Trophoblast cell (in vitro differentiated cells and primary cell): ENCODE measurements at regions not wholly inside any gene's neighbourhood (a gene's known extent, or its start where the extent isn't known, plus 50 kb on each side); places are given as distances from the start of the nearest gene placed in this dataset.

Experiments
- DNase-seq, 2 donors: peaks; one replicate each; pipeline ENCODE4 v3.0.0-alpha.2; 2016
- H2AFZ ChIP-seq: 2 replicates; pipeline ENCODE4 v1.6.1; 2013; ENCODE audit warnings: low read length, moderate library complexity, mild to moderate bottlenecking; ENCODE audit not compliant: insufficient read depth, poor library complexity
- H2AK5ac ChIP-seq: 2 replicates; pipeline ENCODE4 v1.6.1; 2013; ENCODE audit warnings: mild to moderate bottlenecking, low read length
- H2BK120ac ChIP-seq: 2 replicates; pipeline ENCODE4 v1.6.1; 2013; ENCODE audit warnings: low read length, mild to moderate bottlenecking, moderate library complexity; ENCODE audit not compliant: insufficient read depth, poor library complexity
- H2BK12ac ChIP-seq: 2 replicates; pipeline ENCODE4 v1.6.1; 2013; ENCODE audit warnings: mild to moderate bottlenecking, low read length, moderate library complexity
- H2BK5ac ChIP-seq: 2 replicates; pipeline ENCODE4 v1.6.1; 2013; ENCODE audit warnings: low read length, low read depth, moderate library complexity, mild to moderate bottlenecking; ENCODE audit not compliant: poor library complexity
- H3K14ac ChIP-seq: 2 replicates; pipeline ENCODE4 v1.6.1; 2013; ENCODE audit warnings: mild to moderate bottlenecking, low read length
- H3K18ac ChIP-seq: 2 replicates; pipeline ENCODE4 v1.6.1; 2013; ENCODE audit warnings: mild to moderate bottlenecking, low read length
- H3K23ac ChIP-seq: 2 replicates; pipeline ENCODE4 v1.6.1; 2013; ENCODE audit warnings: low read length
- H3K27ac ChIP-seq: 2 replicates; pipeline ENCODE4 v1.5.1; 2013; ENCODE audit warnings: low read depth, mild to moderate bottlenecking, inconsistent platforms, low read length, moderate library complexity
- H3K27me3 ChIP-seq: 2 replicates; pipeline ENCODE4 v1.6.1; 2013; ENCODE audit warnings: inconsistent platforms, mild to moderate bottlenecking, low read length, moderate library complexity; ENCODE audit not compliant: insufficient read depth
- H3K36me3 ChIP-seq, 2 experiments: 1 replicate in 1 of 2; 2 replicates in 1 of 2; pipeline ENCODE4 v1.6.1; 2013; ENCODE audit warnings: low read length in 2 of 2, mild to moderate bottlenecking in 2 of 2, moderate library complexity in 1 of 2; ENCODE audit not compliant: insufficient read depth in 2 of 2, control insufficient read depth in 1 of 2
- H3K4ac ChIP-seq: 2 replicates; pipeline ENCODE4 v1.6.1; 2013; ENCODE audit warnings: low read depth, mild to moderate bottlenecking, low read length, moderate library complexity
- H3K4me1 ChIP-seq, 2 experiments: 1 replicate in 1 of 2; 2 replicates in 1 of 2; pipeline ENCODE4 v1.6.1; 2013; ENCODE audit warnings: low read length in 2 of 2, mild to moderate bottlenecking in 2 of 2, moderate library complexity in 1 of 2; ENCODE audit not compliant: insufficient read depth in 2 of 2, control insufficient read depth in 1 of 2
- H3K4me2 ChIP-seq: 2 replicates; pipeline ENCODE4 v1.6.1; 2013; ENCODE audit warnings: inconsistent platforms, mild to moderate bottlenecking, low read length, moderate library complexity
- H3K4me3 ChIP-seq: 2 replicates; pipeline ENCODE4 v1.5.1; 2013; ENCODE audit warnings: mild to moderate bottlenecking, low read depth, low read length, inconsistent platforms
- H3K79me1 ChIP-seq: one replicate; pipeline ENCODE4 v1.6.1; 2013; ENCODE audit warnings: low read length
- H3K79me2 ChIP-seq: 2 replicates; pipeline ENCODE4 v1.6.1; 2013; ENCODE audit warnings: low read length, mild to moderate bottlenecking; ENCODE audit not compliant: control insufficient read depth, insufficient read depth, poor library complexity
- H3K9ac ChIP-seq: 2 replicates; pipeline ENCODE4 v1.6.1; 2013; ENCODE audit warnings: mild to moderate bottlenecking, low read length
- H3K9me3 ChIP-seq: 2 replicates; pipeline ENCODE4 v1.6.1; 2013; ENCODE audit warnings: low read depth, mild to moderate bottlenecking, control low read depth, inconsistent platforms, low read length; ENCODE audit not compliant: insufficient read depth
- H4K12ac ChIP-seq: 2 replicates; pipeline ENCODE4 v1.6.1; 2013; ENCODE audit warnings: low read depth, mild to moderate bottlenecking, low read length, moderate library complexity
- H4K8ac ChIP-seq: 2 replicates; pipeline ENCODE4 v1.6.1; 2013; ENCODE audit warnings: low read depth, mild to moderate bottlenecking, low read length, moderate library complexity
- H4K91ac ChIP-seq: one replicate; pipeline ENCODE4 v1.6.1; 2013; ENCODE audit warnings: low read depth, mild to moderate bottlenecking, low read length, moderate library complexity
- WGBS: extraction: QIAGEN DNeasy Blood & Tissue Kit; methylation state at CpG from one replicate; pipeline ENCODE4 v1.1.7; 2013; ENCODE audit warnings: missing lambda C conversion rate; ENCODE audit not compliant: insufficient read length, insufficient coverage; ENCODE audit errors: extremely low coverage; 5-methylcytosine and 5-hydroxymethylcytosine counted together

DNA sequence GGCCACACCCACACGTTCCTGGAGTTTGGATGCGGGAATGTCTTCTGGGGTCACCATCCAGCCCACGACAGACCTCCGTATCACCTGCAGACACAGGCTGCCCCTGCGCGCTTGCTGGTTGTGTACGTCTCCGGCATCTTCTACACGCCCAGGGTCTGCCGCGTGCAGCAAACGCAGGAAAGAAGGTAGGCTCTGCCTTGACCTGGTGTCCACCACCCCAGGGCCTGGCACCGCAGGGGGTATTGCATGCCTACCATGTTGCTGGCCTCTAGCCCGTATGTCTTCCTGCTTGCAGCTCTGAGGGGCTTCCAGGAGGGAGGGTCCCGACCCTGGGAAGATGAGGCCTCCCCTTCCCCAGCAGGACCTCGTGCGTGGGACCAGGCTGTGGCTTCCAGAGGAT, 298.8 kb upstream of the IRX4 start:
- no peak for DNase-seq
- Histone ChIP-seq H3K4me2 (no peak overlapping the region), H3K27me3 (no peaks in the 10 kb centered on the region), H3K23ac (no peak overlapping the region), H3K9ac (no peak overlapping the region), H2AK5ac (no peak overlapping the region), H3K79me1 (no peaks in the 10 kb centered on the region), H3K4me1 (no peaks in the 10 kb centered on the region), H2BK5ac (no peak overlapping the region), H3K4me3 (no peak overlapping the region), H3K27ac (no peak overlapping the region), H4K91ac (no peak overlapping the region), H2BK120ac (no peak overlapping the region), H3K14ac (no peak overlapping the region), H3K4ac (no peak overlapping the region), H2AFZ (no peak overlapping the region), H3K36me3 (no peaks in the 10 kb centered on the region), H2BK12ac (no peak overlapping the region), H3K9me3 (peaks cover 1% of the 10 kb centered on the region), H3K79me2 (no peaks in the 10 kb centered on the region), H4K12ac (no peak overlapping the region), H3K18ac (no peak overlapping the region), H4K8ac (no peak overlapping the region)
- WGBS = no CpG with 5 or more reads among the region's 17 CpGs

GRCh38 chr5:2181149-2181548, 298.4 kb upstream of the IRX4 start:
- H3K4me1 ChIP-seq = no peaks in the 10 kb centered on the region
- no peaks in the 10 kb centered on the region for H3K36me3 ChIP-seq
- H4K8ac ChIP-seq = no peak overlapping the region
- no peak for DNase-seq
- no peak overlapping the region for H3K4me2 ChIP-seq
- H2BK5ac ChIP-seq = no peak overlapping the region
- H3K27me3 ChIP-seq = no peaks in the 10 kb centered on the region
- WGBS = no CpG with 5 or more reads among the region's 8 CpGs
- no peak overlapping the region for H3K4me3 ChIP-seq
- no peaks in the 10 kb centered on the region for H3K79me2 ChIP-seq
- H3K9me3 ChIP-seq = peaks cover 1% of the 10 kb centered on the region
- no peak overlapping the region for H2AFZ ChIP-seq
- H3K4ac ChIP-seq = no peak overlapping the region
- no peak overlapping the region for H2BK120ac ChIP-seq
- H4K12ac ChIP-seq = no peak overlapping the region
- H4K91ac ChIP-seq = no peak overlapping the region
- H3K18ac ChIP-seq = no peak overlapping the region
- H2BK12ac ChIP-seq = no peak overlapping the region
- no peak overlapping the region for H3K27ac ChIP-seq
- no peak overlapping the region for H3K14ac ChIP-seq
- no peaks in the 10 kb centered on the region for H3K79me1 ChIP-seq
- no peak overlapping the region for H2AK5ac ChIP-seq
- H3K9ac ChIP-seq = no peak overlapping the region
- H3K23ac ChIP-seq = no peak overlapping the region

GRCh38 chr5:2180456-2180855, 297.7 kb upstream of the IRX4 start:
- no peak overlapping the region for H3K4ac ChIP-seq
- H4K91ac ChIP-seq = no peak overlapping the region
- DNase-seq = no peak
- H3K4me1 ChIP-seq = no peaks in the 10 kb centered on the region
- H3K14ac ChIP-seq = no peak overlapping the region
- no peak overlapping the region for H2AFZ ChIP-seq
- no peak overlapping the region for H3K27ac ChIP-seq
- no peak overlapping the region for H4K8ac ChIP-seq
- no peaks in the 10 kb centered on the region for H3K36me3 ChIP-seq
- H2BK5ac ChIP-seq = no peak overlapping the region
- no peaks in the 10 kb centered on the region for H3K79me1 ChIP-seq
- H2AK5ac ChIP-seq = no peak overlapping the region
- H3K4me2 ChIP-seq = no peak overlapping the region
- no peaks in the 10 kb centered on the region for H3K27me3 ChIP-seq
- no peak overlapping the region for H3K9ac ChIP-seq
- no peak overlapping the region for H2BK12ac ChIP-seq
- no peak overlapping the region for H3K4me3 ChIP-seq
- peaks cover 1% of the 10 kb centered on the region for H3K9me3 ChIP-seq
- no peak overlapping the region for H4K12ac ChIP-seq
- no peaks in the 10 kb centered on the region for H3K79me2 ChIP-seq
- no CpG with 5 or more reads among the region's 17 CpGs for WGBS
- no peak overlapping the region for H3K23ac ChIP-seq
- no peak overlapping the region for H3K18ac ChIP-seq
- no peak overlapping the region for H2BK120ac ChIP-seq

DNA sequence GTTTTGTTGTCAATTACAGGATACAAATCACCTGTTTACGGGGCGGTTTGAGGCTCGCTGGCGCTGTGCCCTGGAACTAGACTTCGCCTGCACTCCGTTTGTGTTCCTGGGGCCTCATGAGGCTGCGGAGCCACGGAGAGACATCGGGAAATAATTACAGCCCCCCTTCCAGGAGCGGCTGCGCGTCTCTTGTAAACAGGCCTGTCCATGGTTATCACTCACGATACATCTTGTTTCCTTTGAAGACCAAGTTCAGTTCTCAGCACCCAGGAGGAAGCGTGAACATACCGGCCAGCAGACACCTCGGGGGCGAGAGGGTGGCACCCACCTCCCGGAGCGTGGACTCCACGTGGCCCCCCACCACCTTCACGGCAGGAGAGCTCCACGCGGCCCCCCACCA, 297.1 kb upstream of the IRX4 start:
- Histone ChIP-seq H3K27ac (no peak overlapping the region), H2BK5ac (no peak overlapping the region), H3K4me2 (no peak overlapping the region), H3K9ac (no peak overlapping the region), H2BK12ac (no peak overlapping the region), H2BK120ac (no peak overlapping the region), H3K23ac (no peak overlapping the region), H2AFZ (no peak overlapping the region), H3K36me3 (no peaks in the 10 kb centered on the region), H3K4ac (no peak overlapping the region), H4K8ac (no peak overlapping the region), H4K12ac (no peak overlapping the region), H3K27me3 (no peaks in the 10 kb centered on the region), H3K14ac (no peak overlapping the region), H3K4me1 (no peaks in the 10 kb centered on the region), H3K18ac (no peak overlapping the region), H2AK5ac (no peak overlapping the region), H3K79me1 (no peaks in the 10 kb centered on the region), H3K79me2 (no peaks in the 10 kb centered on the region), H3K9me3 (peaks cover 1% of the 10 kb centered on the region), H4K91ac (no peak overlapping the region), H3K4me3 (no peak overlapping the region)
- no peak for DNase-seq
- WGBS = no CpG with 5 or more reads among the region's 23 CpGs
